PC-3 (cell line): ENCODE measurements at regions not wholly inside any gene's neighbourhood (a gene's known extent, or its start where the extent isn't known, plus 50 kb on each side); places are given as distances from the start of the nearest gene placed in this dataset.
A peak's percentile ranks its signal among the peaks of the same experiment; 100 is the strongest.

Experiments used
- ATAC-seq: fragments of 200-7000 bp; cut with Tn5 transposase; 2 replicates; pipeline ENCODE4 v1.9.1; 2020; ENCODE audit warnings: mild to moderate bottlenecking, moderate library complexity
- BruUV-seq: library from RNA; stranded (reverse); fragments of 400-500 nt; replicated peaks from 2 replicates; lab custom pipeline; 2021; lab: Mats Ljungman, UMichigan
- CTCF ChIA-PET: fragments of 300-600 bp; sonication (Branson Sonifier 250); formaldehyde crosslinking; loops from one replicate; lab custom pipeline; 2022; ENCODE audit warnings: antibody characterized with exemption; lab: Charles Lee
- POLR2A ChIA-PET: fragments of 300-600 bp; sonication (Branson Sonifier 250); formaldehyde crosslinking; loops from one replicate; lab custom pipeline; 2022; ENCODE audit warnings: antibody characterized with exemption; ENCODE audit not compliant: unreplicated experiment; lab: Charles Lee
- DNase-seq: peaks from one replicate; pipeline ENCODE4 v3.0.0-alpha.2; 2015
- H2AFZ ChIP-seq: fragments of 300-600 bp; sonication (generic); 2 replicates; pipeline ENCODE4 v1.6.0; 2016; ENCODE audit warnings: antibody characterized with exemption, low read length
- H3F3A ChIP-seq: fragments of 300-600 bp; sonication (generic); one replicate; pipeline ENCODE4 v1.6.0; 2017; ENCODE audit warnings: antibody characterized with exemption, low read length, control low read depth, mild to moderate bottlenecking; ENCODE audit not compliant: unreplicated experiment
- H3K27ac ChIP-seq: fragments of 300-600 bp; sonication (generic); 2 replicates; pipeline ENCODE4 v1.5.1; 2016; ENCODE audit warnings: mild to moderate bottlenecking, low read length
- H3K27me3 ChIP-seq: fragments of 300-600 bp; sonication (generic); 2 replicates; pipeline ENCODE4 v1.6.1; 2016; ENCODE audit warnings: low read length, mixed read lengths
- H3K36me3 ChIP-seq: fragments of 300-600 bp; sonication (generic); 2 replicates; pipeline ENCODE4 v1.6.1; 2016; ENCODE audit warnings: low read depth, mixed run types, low read length, mixed read lengths
- H3K4me1 ChIP-seq: fragments of 300-600 bp; sonication (generic); 2 replicates; pipeline ENCODE4 v1.5.1; 2016; ENCODE audit warnings: low read length; ENCODE audit not compliant: insufficient read depth
- H3K4me2 ChIP-seq: fragments of 300-600 bp; sonication (generic); 2 replicates; pipeline ENCODE4 v1.6.0; 2016; ENCODE audit warnings: low read length
- H3K4me3 ChIP-seq: fragments of 300-600 bp; sonication (generic); 2 replicates; pipeline ENCODE4 v1.5.1; 2016; ENCODE audit warnings: mild to moderate bottlenecking, low read length, mixed read lengths
- H3K79me2 ChIP-seq: fragments of 300-600 bp; sonication (generic); 2 replicates; pipeline ENCODE4 v1.6.1; 2017; ENCODE audit warnings: low read length, mixed read lengths
- H3K9ac ChIP-seq: fragments of 300-600 bp; sonication (generic); 2 replicates; pipeline ENCODE4 v1.6.0; 2016; ENCODE audit warnings: mild to moderate bottlenecking, low read length
- H3K9me2 ChIP-seq: fragments of 300-600 bp; sonication (generic); replicated peaks from 2 replicates; pipeline ENCODE4 v1.6.1; 2016; ENCODE audit warnings: mixed run types, low read length, mixed read lengths
- H3K9me3 ChIP-seq: fragments of 300-600 bp; sonication (generic); 2 replicates; pipeline ENCODE4 v1.6.1; 2016; ENCODE audit warnings: low read length, mixed read lengths
- H4K20me1 ChIP-seq: fragments of 300-600 bp; sonication (generic); 2 replicates; pipeline ENCODE4 v1.6.1; 2016; ENCODE audit warnings: low read length, mixed read lengths
- EZH2 ChIP-seq: fragments of 300-600 bp; sonication (generic); IDR thresholded peaks from one replicate; pipeline ENCODE4 v1.6.1; 2017; ENCODE audit warnings: antibody characterized with exemption, mild to moderate bottlenecking, low read length; ENCODE audit not compliant: unreplicated experiment
- EZH2phosphoT487 ChIP-seq: fragments of 300-600 bp; sonication (generic); IDR thresholded peaks from 2 replicates; pipeline ENCODE4 v1.6.1; 2018; ENCODE audit warnings: mild to moderate bottlenecking, antibody characterized with exemption, low read length, borderline replicate concordance
- intact Hi-C: fragments of 100-400 bp; cut with micrococcal nuclease; formaldehyde crosslinking; loops from 2 replicates; pipeline ENCODE4 v1.9.0; 2023
- TF ChIP-seq, protein P1 (sequence below): fragments of 300-600 bp; sonication (generic); conservative IDR thresholded peaks from 2 replicates; pipeline ENCODE4 v1.5.1; 2017; ENCODE audit warnings: antibody characterized with exemption, low read depth, mild to moderate bottlenecking, low read length

DNA sequence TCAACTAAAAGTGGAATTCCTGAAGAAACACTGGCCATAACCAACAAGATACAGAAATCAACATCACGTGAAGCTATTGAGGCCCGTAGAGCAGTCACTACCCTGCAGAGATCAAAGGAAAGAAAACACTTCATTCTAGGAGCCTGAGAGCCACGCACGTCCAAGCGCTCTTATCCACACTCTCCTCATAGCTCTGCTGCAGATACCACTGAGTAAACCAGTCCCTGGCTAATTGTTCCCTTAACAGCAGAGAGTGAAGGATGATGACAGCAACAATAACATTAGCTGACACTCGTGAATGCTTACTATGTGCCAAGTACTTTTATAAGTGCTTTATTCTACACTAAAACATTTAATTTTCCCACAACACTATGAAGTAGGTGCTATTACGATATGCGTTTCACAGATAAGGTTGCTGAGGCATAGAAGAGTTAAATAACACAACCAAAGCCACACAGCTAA lies 271.0 kb upstream of the GADL1 start:
- ChIA-PET POLR2A (interaction anchor here (0.6 kb wide), 1 partner anchor 27 kb away, joined by 3 read pairs; no protein-coding TSS in a partner anchor), CTCF (interaction anchor here (0.6 kb wide), 1 partner anchor 59 kb away, joined by 6 read pairs; no protein-coding TSS in a partner anchor)
- Histone ChIP-seq H2AFZ (peak overlapping the region; percentile 11; the same call in 1 of the 2 replicates), H3F3A (no peaks in the 10 kb centered on the region), H3K4me1 (peaks cover 28% of the 10 kb centered on the region), H3K79me2 (no peaks in the 10 kb centered on the region), H3K9me3 (no peaks in the 10 kb centered on the region), H3K36me3 (no peaks in the 10 kb centered on the region), H3K9ac (no peak overlapping the region), H4K20me1 (no peaks in the 10 kb centered on the region), H3K4me3 (peak overlapping the region; percentile 19; the same call in 1 of the 2 replicates), H3K4me2 (peak overlapping the region; percentile 71), H3K27ac (peak overlapping the region; percentile 52), H3K9me2 (no peaks in the 10 kb centered on the region), H3K27me3 (no peaks in the 10 kb centered on the region)
- no peak for ATAC-seq
- no peak for DNase-seq
- no TSS peak for BruUV-seq
- TF ChIP-seq EZH2 (no peak), EZH2phosphoT487 (no peak)
- TF ChIP-seq, protein P1, sequence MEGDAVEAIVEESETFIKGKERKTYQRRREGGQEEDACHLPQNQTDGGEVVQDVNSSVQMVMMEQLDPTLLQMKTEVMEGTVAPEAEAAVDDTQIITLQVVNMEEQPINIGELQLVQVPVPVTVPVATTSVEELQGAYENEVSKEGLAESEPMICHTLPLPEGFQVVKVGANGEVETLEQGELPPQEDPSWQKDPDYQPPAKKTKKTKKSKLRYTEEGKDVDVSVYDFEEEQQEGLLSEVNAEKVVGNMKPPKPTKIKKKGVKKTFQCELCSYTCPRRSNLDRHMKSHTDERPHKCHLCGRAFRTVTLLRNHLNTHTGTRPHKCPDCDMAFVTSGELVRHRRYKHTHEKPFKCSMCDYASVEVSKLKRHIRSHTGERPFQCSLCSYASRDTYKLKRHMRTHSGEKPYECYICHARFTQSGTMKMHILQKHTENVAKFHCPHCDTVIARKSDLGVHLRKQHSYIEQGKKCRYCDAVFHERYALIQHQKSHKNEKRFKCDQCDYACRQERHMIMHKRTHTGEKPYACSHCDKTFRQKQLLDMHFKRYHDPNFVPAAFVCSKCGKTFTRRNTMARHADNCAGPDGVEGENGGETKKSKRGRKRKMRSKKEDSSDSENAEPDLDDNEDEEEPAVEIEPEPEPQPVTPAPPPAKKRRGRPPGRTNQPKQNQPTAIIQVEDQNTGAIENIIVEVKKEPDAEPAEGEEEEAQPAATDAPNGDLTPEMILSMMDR: no peak
- intact Hi-C loops: loop anchor here (5.0 to 10.0 kb wide), 2 partner anchors 279 to 602 kb away; no protein-coding TSS in a partner anchor

DNA sequence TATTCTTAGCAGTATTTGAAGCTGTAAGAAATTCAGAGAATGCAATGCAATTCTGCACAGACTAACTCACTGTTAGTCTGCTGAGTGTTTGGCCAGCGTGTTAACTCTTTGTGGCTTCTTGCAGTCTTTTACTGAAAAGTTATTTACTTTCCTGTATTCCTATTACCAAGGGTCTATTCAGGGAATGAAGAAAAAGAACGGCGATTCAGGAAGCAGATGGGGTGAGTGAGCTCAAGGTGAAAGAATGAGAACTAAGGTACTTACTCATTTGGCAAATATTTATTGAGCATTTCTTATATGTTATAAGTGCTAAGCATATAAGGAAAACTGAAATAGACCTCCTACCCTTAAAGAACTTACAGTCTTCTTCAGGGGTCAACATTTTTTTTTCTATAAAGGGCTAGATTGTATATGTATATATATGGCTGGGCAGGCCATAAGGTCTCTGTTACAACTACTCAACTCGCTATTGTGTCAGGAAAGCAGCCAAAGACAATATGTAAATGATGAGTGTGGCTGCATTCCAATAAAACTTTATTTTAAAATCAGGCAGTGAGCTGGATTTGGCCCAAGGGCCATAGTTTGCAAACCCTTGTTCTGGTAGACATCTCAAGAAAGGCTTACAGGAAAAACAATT lies 271.9 kb upstream of the GADL1 start:
- intact Hi-C loops: loop anchor here (1.0 to 10.0 kb wide), 4 partner anchors 122 to 601 kb away; partner anchors contain the start of gene STT3B
- DNase-seq: peak; percentile 92
- no peaks in the 10 kb centered on the region for H3K79me2 ChIP-seq
- CTCF ChIA-PET: interaction anchor here (0.6 to 1.0 kb wide), 3 partner anchors 34 to 399 kb away, joined by 3 to 7 read pairs (median 4); no protein-coding TSS in a partner anchor
- H3K4me1 ChIP-seq: peaks cover 28% of the 10 kb centered on the region
- no peaks in the 10 kb centered on the region for H3K27me3 ChIP-seq
- H3K9me3 ChIP-seq: no peaks in the 10 kb centered on the region
- no TSS peak for BruUV-seq
- H3K9me2 ChIP-seq: no peaks in the 10 kb centered on the region
- no peaks in the 10 kb centered on the region for H3K36me3 ChIP-seq
- peak overlapping the region; percentile 19; the same call in 1 of the 2 replicates for H3K4me3 ChIP-seq
- peak overlapping the region; percentile 52 for H3K27ac ChIP-seq
- H3K4me2 ChIP-seq: peak overlapping the region; percentile 71
- H3K9ac ChIP-seq: no peak overlapping the region
- TF ChIP-seq EZH2phosphoT487 (no peak), EZH2 (no peak)
- TF ChIP-seq, protein P1: no peak
- H4K20me1 ChIP-seq: no peaks in the 10 kb centered on the region
- no peaks in the 10 kb centered on the region for H3F3A ChIP-seq
- ATAC-seq: peak; percentile 90
- peak overlapping the region; percentile 20 for H2AFZ ChIP-seq
- POLR2A ChIA-PET: interaction anchor here (0.6 kb wide), 1 partner anchor 366 kb away, joined by 3 read pairs; no protein-coding TSS in a partner anchor
